ENCODE measurements at regions not wholly inside any gene's neighbourhood (a gene's known extent, or its start where the extent isn't known, plus 50 kb on each side); places are given as distances from the start of the nearest gene placed in this dataset.

- TF ChIP-seq MAX (IDR thresholded peaks at IDR 0.05) (no peak), FOXM1 (IDR thresholded peaks at IDR 0.05; ENCODE audit: borderline replicate concordance, low read depth) (no peak), EGR1 (IDR thresholded peaks at IDR 0.05) (no peak), EP300 (IDR thresholded peaks at IDR 0.05; ENCODE audit: borderline replicate concordance) (no peak), YY1 (IDR thresholded peaks at IDR 0.05; ENCODE audit: low read depth) (no peak), TCF12 (IDR thresholded peaks at IDR 0.05; ENCODE audit: low read depth) (no peak), ZBTB7A (IDR thresholded peaks at IDR 0.05; ENCODE audit: low read depth) (no peak), TAF1 (IDR thresholded peaks at IDR 0.05; ENCODE audit: low read depth) (no peak), CREB1 (IDR thresholded peaks at IDR 0.05; ENCODE audit: low read depth) (no peak), RAD21 (IDR thresholded peaks at IDR 0.05; ENCODE audit: low read depth) (no peak), USF1 (IDR thresholded peaks at IDR 0.05) (no peak), REST (IDR thresholded peaks at IDR 0.05; ENCODE audit: low read depth) (no peak), CEBPB (IDR thresholded peaks at IDR 0.05) (no peak), TEAD4 (IDR thresholded peaks at IDR 0.05) (no peak), NFIC (IDR thresholded peaks at IDR 0.05) (no peak)
These were observed 95.9 kb upstream of the TAPT1 start for GRCh38 chr4:16322183-16322582.

GRCh38 chr4:16315456-16315855 lies 89.2 kb upstream of the TAPT1 start:
- no peak for TF ChIP-seq CEBPB (IDR thresholded peaks at IDR 0.05)
- TF ChIP-seq RAD21 (IDR thresholded peaks at IDR 0.05; ENCODE audit: low read depth) = no peak

GRCh38 chr4:16310606-16311005 lies 84.3 kb upstream of the TAPT1 start:
- TF ChIP-seq EP300 (IDR thresholded peaks at IDR 0.05; ENCODE audit: borderline replicate concordance) (no peak), FOXM1 (IDR thresholded peaks at IDR 0.05; ENCODE audit: borderline replicate concordance, low read depth) (no peak), TCF12 (IDR thresholded peaks at IDR 0.05; ENCODE audit: low read depth) (no peak), REST (IDR thresholded peaks at IDR 0.05; ENCODE audit: low read depth) (no peak), NFIC (IDR thresholded peaks at IDR 0.05) (no peak), ZBTB7A (IDR thresholded peaks at IDR 0.05; ENCODE audit: low read depth) (no peak), USF1 (IDR thresholded peaks at IDR 0.05) (no peak), RAD21 (IDR thresholded peaks at IDR 0.05; ENCODE audit: low read depth) (no peak), YY1 (IDR thresholded peaks at IDR 0.05; ENCODE audit: low read depth) (no peak), TAF1 (IDR thresholded peaks at IDR 0.05; ENCODE audit: low read depth) (no peak), TEAD4 (IDR thresholded peaks at IDR 0.05) (no peak), MAX (IDR thresholded peaks at IDR 0.05) (no peak)

- TF ChIP-seq CREB1 (IDR thresholded peaks at IDR 0.05; ENCODE audit: low read depth) (no peak), EGR1 (IDR thresholded peaks at IDR 0.05) (no peak), RAD21 (IDR thresholded peaks at IDR 0.05; ENCODE audit: low read depth) (no peak), TEAD4 (IDR thresholded peaks at IDR 0.05) (no peak), YY1 (IDR thresholded peaks at IDR 0.05; ENCODE audit: low read depth) (no peak), NFIC (IDR thresholded peaks at IDR 0.05) (no peak), FOXM1 (IDR thresholded peaks at IDR 0.05; ENCODE audit: borderline replicate concordance, low read depth) (no peak), REST (IDR thresholded peaks at IDR 0.05; ENCODE audit: low read depth) (no peak), TCF12 (IDR thresholded peaks at IDR 0.05; ENCODE audit: low read depth) (no peak), ZBTB7A (IDR thresholded peaks at IDR 0.05; ENCODE audit: low read depth) (no peak), USF1 (IDR thresholded peaks at IDR 0.05) (no peak), EP300 (IDR thresholded peaks at IDR 0.05; ENCODE audit: borderline replicate concordance) (no peak), TAF1 (IDR thresholded peaks at IDR 0.05; ENCODE audit: low read depth) (no peak), CEBPB (IDR thresholded peaks at IDR 0.05) (no peak), MAX (IDR thresholded peaks at IDR 0.05) (no peak)
These were observed 76.4 kb upstream of the TAPT1 start for GRCh38 chr4:16302648-16303047.

All from Ishikawa (cell line).